ENCODE measurements at regions not wholly inside any gene's neighbourhood (a gene's known extent, or its start where the extent isn't known, plus 50 kb on each side); places are given as distances from the start of the nearest gene placed in this dataset.
"Not testable (repeated sequence)": the region's sequence is repeated elsewhere in the genome, so short reads cannot be mapped to it uniquely, and the experiment has no call there.

DNA sequence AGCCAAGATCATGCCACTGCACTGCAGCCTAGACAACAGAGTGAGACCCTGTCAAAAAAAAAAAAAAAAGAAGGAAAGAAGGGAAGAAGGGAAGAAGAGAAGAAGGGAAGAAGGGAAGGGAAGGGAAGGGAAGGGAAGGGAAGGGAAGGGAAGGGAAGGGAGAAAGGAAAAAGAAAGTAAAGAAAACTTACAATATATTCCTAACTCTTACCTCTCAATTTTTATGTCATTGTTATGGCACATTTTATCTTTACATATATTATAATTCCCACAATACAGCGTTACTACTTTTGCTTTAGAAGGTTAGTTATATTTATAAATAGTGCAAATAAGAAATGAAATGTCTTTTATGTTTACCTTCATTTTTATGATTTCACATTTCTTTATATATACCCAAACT lies 358.7 kb downstream of the HHIPL2 start:
- DNase-seq (ENCODE audit: low read depth in 3 of 3, low spot score in 2 of 3) = no peak

DNA sequence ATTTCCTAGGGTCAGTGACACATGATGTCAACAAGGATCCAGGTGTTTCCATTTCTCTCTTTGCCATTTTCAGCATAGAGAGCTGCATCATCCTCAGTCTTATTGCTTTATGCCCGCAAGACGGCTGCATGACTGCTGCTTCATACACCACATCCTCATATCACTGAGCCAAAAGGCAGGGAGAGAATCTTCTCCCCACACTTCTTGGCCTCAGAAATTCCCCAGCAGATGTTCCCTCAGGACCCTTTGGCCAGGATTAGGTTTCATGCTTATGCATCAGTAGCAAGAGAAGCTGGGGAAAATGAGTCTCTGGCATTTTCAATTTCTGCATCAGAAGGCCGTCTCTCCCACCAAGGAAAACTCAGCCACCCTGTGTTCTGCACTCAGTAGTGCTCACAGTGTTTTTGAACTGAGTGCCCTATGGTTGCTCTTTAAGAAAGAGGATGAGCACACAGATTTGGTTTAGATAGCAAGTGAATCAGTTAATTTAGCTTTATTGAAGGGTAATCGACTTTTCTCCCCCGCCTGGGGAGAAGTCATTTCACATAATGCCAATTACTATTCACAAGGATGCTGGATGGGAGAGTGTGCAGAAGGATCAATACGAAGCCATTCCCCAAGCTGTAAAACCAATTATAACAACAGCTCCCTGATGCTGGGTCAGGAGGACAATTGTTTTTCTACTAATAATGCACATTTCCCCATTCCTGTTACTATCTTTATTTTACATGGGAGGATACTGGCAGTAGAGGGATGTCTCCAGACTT lies 360.2 kb downstream of the HHIPL2 start:
- no peak for DNase-seq (ENCODE audit: low read depth in 3 of 3, low spot score in 2 of 3)

- DNase-seq (ENCODE audit: low read depth in 3 of 3, low spot score in 2 of 3) = no peak
Observed at GRCh38 chr1:222182641-222183040, 365.3 kb downstream of the HHIPL2 start.

- DNase-seq (ENCODE audit: low read depth in 3 of 3, low spot score in 2 of 3) = no peak
Observed at GRCh38 chr1:222181191-222181590, 366.7 kb downstream of the HHIPL2 start.

GRCh38 chr1:222177496-222177895 lies 370.4 kb downstream of the HHIPL2 start:
- DNase-seq (ENCODE audit: low read depth in 3 of 3, low spot score in 2 of 3) = not testable (repeated sequence)

DNA sequence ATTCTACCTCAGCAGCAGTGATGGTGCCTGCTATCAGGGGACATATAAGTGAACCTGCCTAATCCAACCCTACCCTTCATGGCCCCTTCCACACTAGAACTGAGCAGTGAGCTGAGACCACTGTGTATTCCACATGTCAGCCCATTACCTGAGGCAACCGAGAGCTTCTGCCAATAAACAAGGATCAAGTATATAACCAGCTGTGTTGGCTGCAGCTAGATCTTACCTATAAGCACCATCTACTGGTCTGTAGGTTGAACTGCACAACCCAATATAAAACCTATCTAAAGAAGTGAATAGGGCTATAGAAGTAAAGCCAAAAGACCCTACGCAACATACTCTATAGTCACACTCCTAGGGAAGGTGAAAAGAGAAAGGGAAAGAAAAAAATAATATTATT lies 376.9 kb downstream of the HHIPL2 start:
- no peak for DNase-seq (ENCODE audit: low read depth in 3 of 3, low spot score in 2 of 3)

DNA sequence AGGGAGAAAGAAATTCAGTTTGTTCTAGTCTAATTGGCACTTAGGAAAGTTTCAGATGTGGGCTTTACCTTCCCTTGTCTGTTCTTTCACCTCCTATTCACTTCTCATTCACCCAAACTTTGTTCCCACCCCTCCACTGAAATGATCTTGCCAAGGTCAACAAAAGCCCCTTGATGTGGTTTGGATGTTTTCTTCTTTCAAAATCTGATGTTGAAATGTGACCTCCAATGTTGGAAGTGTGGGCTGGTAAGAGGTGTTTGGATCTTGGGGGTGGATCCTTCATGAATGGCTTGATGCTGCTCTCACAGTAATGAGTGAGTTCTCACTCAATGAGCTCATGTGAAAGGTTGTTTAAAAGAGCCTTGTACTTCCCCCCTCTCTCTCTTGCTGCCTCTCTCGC lies 379.3 kb downstream of the HHIPL2 start:
- DNase-seq (ENCODE audit: low read depth in 3 of 3, low spot score in 2 of 3) = no peak

- DNase-seq (ENCODE audit: low read depth in 3 of 3, low spot score in 2 of 3) = no peak
Observed at GRCh38 chr1:222167896-222168295, 380.0 kb downstream of the HHIPL2 start.

- no peak for DNase-seq (ENCODE audit: low read depth in 3 of 3, low spot score in 2 of 3)
Observed at GRCh38 chr1:222167111-222167510, 380.8 kb downstream of the HHIPL2 start.

- DNase-seq (ENCODE audit: low read depth in 3 of 3, low spot score in 2 of 3) = no peak
Observed at GRCh38 chr1:222165629-222166028, 382.3 kb downstream of the HHIPL2 start.

DNA sequence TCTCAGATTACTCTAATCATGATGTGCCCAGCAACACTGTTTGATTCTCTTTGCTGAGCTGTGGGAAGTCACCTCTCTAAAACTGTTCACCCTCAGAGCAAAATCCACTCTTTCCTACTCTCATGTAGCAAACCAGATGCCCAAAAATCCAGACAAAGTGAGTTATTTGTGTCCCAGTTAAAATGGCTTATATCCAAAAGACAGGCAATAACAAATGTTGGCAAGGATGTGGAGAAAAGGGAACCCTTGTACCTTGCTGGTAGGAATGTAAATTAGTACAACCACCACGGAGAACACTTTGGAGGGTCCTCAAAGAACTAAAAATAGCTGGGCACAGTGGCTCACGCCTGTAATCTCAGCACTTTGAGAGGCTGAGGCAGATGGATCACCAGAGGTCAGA lies 384.0 kb downstream of the HHIPL2 start:
- DNase-seq (ENCODE audit: low read depth in 3 of 3, low spot score in 2 of 3) = no peak

GRCh38 chr1:222161676-222162075 lies 386.2 kb downstream of the HHIPL2 start:
- DNase-seq (ENCODE audit: low read depth in 3 of 3, low spot score in 2 of 3) = no peak

DNA sequence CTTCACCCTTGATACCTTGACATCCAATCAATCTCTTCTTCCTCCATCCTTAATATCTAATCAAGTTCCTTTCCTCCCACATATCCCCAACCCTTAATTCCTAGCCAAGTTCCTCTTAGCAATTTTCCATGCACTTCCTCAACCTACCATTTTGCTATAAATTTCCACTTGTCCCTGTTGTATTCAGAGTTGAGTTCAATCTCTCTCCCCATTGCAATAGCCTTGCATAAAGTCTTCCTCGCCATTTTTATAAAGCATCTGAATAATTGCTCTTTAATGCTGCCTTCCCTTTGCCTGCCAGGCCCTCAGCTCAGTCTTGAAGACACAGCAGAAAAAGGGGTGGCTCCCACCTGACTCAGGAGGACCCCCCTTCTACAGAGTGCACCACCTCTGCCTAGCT lies 390.3 kb downstream of the HHIPL2 start:
- no peak for DNase-seq (ENCODE audit: low read depth in 3 of 3, low spot score in 2 of 3)

GRCh38 chr1:222140206-222140605 lies 398.3 kb upstream of the DUSP10 start:
- DNase-seq (ENCODE audit: low read depth in 3 of 3, low spot score in 2 of 3) = no peak

- no peak for DNase-seq (ENCODE audit: low read depth in 3 of 3, low spot score in 2 of 3)
Observed at GRCh38 chr1:222138095-222138494, 396.2 kb upstream of the DUSP10 start.

- DNase-seq (ENCODE audit: low read depth in 3 of 3, low spot score in 2 of 3) = no peak
Observed at GRCh38 chr1:222136869-222137268, 395.0 kb upstream of the DUSP10 start.

- no peak for DNase-seq (ENCODE audit: low read depth in 3 of 3, low spot score in 2 of 3)
Observed at GRCh38 chr1:222129041-222129440, 387.2 kb upstream of the DUSP10 start.

GRCh38 chr1:222127526-222128152 lies 385.8 kb upstream of the DUSP10 start:
- DNase-seq (ENCODE audit: low read depth in 3 of 3, low spot score in 2 of 3) = no peak

DNA sequence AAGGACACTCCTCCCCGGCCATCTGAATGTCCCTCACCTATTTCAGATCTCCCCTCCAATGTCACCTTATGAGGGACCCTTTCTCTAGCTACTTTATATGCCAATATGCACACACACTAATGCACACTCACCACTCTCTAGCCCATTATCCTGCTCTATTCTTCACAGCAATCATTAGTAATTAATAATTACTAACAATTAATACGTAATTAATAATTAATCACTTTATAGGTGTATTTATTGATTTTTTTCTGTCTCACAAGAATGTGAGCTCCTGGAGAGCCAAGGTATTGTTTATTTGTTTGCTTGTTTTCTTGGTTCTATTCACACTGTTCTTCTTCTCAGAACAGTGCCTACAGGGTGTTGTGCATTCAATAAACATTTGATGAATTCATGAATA lies 385.2 kb upstream of the DUSP10 start:
- no peak for DNase-seq (ENCODE audit: low read depth in 3 of 3, low spot score in 2 of 3)

GRCh38 chr1:222126052-222126451 lies 384.2 kb upstream of the DUSP10 start:
- no peak for DNase-seq (ENCODE audit: low read depth in 3 of 3, low spot score in 2 of 3)

GRCh38 chr1:222124602-222125001 lies 382.7 kb upstream of the DUSP10 start:
- no peak for DNase-seq (ENCODE audit: low read depth in 3 of 3, low spot score in 2 of 3)

GRCh38 chr1:222123111-222123510 lies 381.2 kb upstream of the DUSP10 start:
- no peak for DNase-seq (ENCODE audit: low read depth in 3 of 3, low spot score in 2 of 3)

GRCh38 chr1:222117809-222118208 lies 375.9 kb upstream of the DUSP10 start:
- DNase-seq (ENCODE audit: low read depth in 3 of 3, low spot score in 2 of 3) = no peak

Data from right renal cortex interstitium (tissue), 3 donors.